OCI-LY1 (cell line): ENCODE measurements at regions not wholly inside any gene's neighbourhood (a gene's known extent, or its start where the extent isn't known, plus 50 kb on each side); places are given as distances from the start of the nearest gene placed in this dataset.

Experiments
- H2AFZ ChIP-seq: fragments of 200-600 bp; sonication (generic), shearing (Covaris generic); 2 replicates; pipeline ENCODE4 v1.6.0; 2014; ENCODE audit warnings: antibody characterized with exemption, mild to moderate bottlenecking, low read length
- H3F3A ChIP-seq: fragments of 200-600 bp; sonication (generic), shearing (Covaris generic); 2 replicates; pipeline ENCODE4 v1.6.0; 2014; ENCODE audit warnings: mild to moderate bottlenecking, antibody characterized with exemption, low read length, moderate library complexity; ENCODE audit not compliant: insufficient read depth
- H3K27ac ChIP-seq: fragments of 200-600 bp; sonication (generic); 2 replicates; pipeline ENCODE4 v1.5.1; 2014; ENCODE audit warnings: low read length, mixed run types, mild to moderate bottlenecking, low read depth; ENCODE audit not compliant: poor library complexity, severe bottlenecking
- H3K27me3 ChIP-seq: fragments of 200-600 bp; sonication (generic); 2 replicates; pipeline ENCODE4 v1.6.0; 2014; ENCODE audit warnings: antibody characterized with exemption, mild to moderate bottlenecking, low read length, moderate library complexity; ENCODE audit not compliant: insufficient read depth
- H3K36me3 ChIP-seq: fragments of 200-600 bp; sonication (generic); 2 replicates; pipeline ENCODE4 v1.6.1; 2014; ENCODE audit warnings: mild to moderate bottlenecking, antibody characterized with exemption, low read length, moderate library complexity, mixed read lengths; ENCODE audit not compliant: insufficient read depth
- H3K4me1 ChIP-seq: fragments of 200-600 bp; sonication (generic); 2 replicates; pipeline ENCODE4 v1.5.1; 2014; ENCODE audit warnings: mild to moderate bottlenecking, low read length, moderate library complexity; ENCODE audit not compliant: insufficient read depth, severe bottlenecking
- H3K4me2 ChIP-seq: fragments of 200-600 bp; sonication (generic), shearing (Covaris generic); 2 replicates; pipeline ENCODE4 v1.6.1; 2014; ENCODE audit warnings: low read length
- H3K4me3 ChIP-seq: fragments of 200-600 bp; sonication (generic); 2 replicates; pipeline ENCODE4 v1.5.1; 2014; ENCODE audit warnings: low read length, low read depth, mild to moderate bottlenecking, mixed read lengths; ENCODE audit not compliant: poor library complexity, severe bottlenecking
- H3K79me2 ChIP-seq: fragments of 200-600 bp; shearing (Covaris generic); 2 replicates; pipeline ENCODE4 v1.6.1; 2016; ENCODE audit warnings: mixed run types, low read length, mixed read lengths; ENCODE audit not compliant: insufficient read depth
- H3K9ac ChIP-seq: fragments of 200-600 bp; sonication (generic), shearing (Covaris generic); 2 replicates; pipeline ENCODE4 v1.6.1; 2014; ENCODE audit warnings: mild to moderate bottlenecking, low read length, mixed read lengths
- H3K9me2 ChIP-seq: fragments of 200-600 bp; sonication (generic), shearing (Covaris generic); 2 replicates; pipeline ENCODE4 v1.6.1; 2014; ENCODE audit warnings: low read depth, mild to moderate bottlenecking, low read length, mixed read lengths
- H3K9me3 ChIP-seq: fragments of 200-600 bp; shearing (Covaris generic); 2 replicates; pipeline ENCODE4 v1.6.1; 2014; ENCODE audit warnings: low read length, mixed read lengths
- H4K20me1 ChIP-seq: fragments of 200-600 bp; sonication (generic), shearing (Covaris generic); 2 replicates; pipeline ENCODE4 v1.6.0; 2016; ENCODE audit warnings: mild to moderate bottlenecking, low read length; ENCODE audit not compliant: insufficient read depth
- EZH2 ChIP-seq: fragments of 200-600 bp; sonication (generic), shearing (Covaris generic); IDR thresholded peaks from 2 replicates; pipeline ENCODE4 v1.8.0; 2017; ENCODE audit warnings: borderline replicate concordance, mixed run types, mild to moderate bottlenecking, antibody characterized with exemption, low read length, moderate library complexity, mixed read lengths
- TF ChIP-seq, protein P1 (sequence below): fragments of 200-600 bp; sonication (generic), shearing (Covaris generic); IDR thresholded peaks from 2 replicates; pipeline ENCODE4 v1.5.1; 2017; ENCODE audit warnings: mild to moderate bottlenecking, antibody characterized with exemption, low read length, moderate library complexity, mixed read lengths

DNA sequence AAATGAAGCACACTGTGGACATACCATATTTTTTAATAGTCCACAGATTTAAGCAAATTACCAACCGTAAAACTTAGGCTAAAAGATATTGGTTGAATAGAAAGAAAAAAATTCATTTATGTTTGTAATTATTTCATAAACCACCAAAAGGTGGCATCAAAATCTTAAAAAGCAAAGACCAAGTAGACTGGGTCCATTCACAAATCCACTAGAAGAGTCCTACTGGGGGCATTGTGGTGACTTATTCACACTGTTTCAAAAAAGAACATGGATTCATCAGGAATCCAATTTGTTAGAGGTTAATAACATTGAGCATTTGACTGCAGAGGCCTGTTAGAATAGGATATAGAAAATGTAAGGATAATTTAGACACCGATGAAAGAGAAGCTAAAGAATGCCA lies 194.9 kb upstream of the KYNU start:
- H3K4me2 ChIP-seq, result no peak overlapping the region
- no peaks in the 10 kb centered on the region for H3K9me2 ChIP-seq
- H3K79me2 ChIP-seq, result no peaks in the 10 kb centered on the region
- H3K4me1 ChIP-seq, result no peaks in the 10 kb centered on the region
- no peaks in the 10 kb centered on the region for H3F3A ChIP-seq
- no peaks in the 10 kb centered on the region for H3K27me3 ChIP-seq
- no peak overlapping the region for H3K4me3 ChIP-seq
- H3K27ac ChIP-seq, result no peak overlapping the region
- H2AFZ ChIP-seq, result no peak overlapping the region
- no peak overlapping the region for H3K9ac ChIP-seq
- no peaks in the 10 kb centered on the region for H4K20me1 ChIP-seq
- no peak for TF ChIP-seq EZH2
- TF ChIP-seq, protein P1, sequence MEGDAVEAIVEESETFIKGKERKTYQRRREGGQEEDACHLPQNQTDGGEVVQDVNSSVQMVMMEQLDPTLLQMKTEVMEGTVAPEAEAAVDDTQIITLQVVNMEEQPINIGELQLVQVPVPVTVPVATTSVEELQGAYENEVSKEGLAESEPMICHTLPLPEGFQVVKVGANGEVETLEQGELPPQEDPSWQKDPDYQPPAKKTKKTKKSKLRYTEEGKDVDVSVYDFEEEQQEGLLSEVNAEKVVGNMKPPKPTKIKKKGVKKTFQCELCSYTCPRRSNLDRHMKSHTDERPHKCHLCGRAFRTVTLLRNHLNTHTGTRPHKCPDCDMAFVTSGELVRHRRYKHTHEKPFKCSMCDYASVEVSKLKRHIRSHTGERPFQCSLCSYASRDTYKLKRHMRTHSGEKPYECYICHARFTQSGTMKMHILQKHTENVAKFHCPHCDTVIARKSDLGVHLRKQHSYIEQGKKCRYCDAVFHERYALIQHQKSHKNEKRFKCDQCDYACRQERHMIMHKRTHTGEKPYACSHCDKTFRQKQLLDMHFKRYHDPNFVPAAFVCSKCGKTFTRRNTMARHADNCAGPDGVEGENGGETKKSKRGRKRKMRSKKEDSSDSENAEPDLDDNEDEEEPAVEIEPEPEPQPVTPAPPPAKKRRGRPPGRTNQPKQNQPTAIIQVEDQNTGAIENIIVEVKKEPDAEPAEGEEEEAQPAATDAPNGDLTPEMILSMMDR, result no peak
- H3K36me3 ChIP-seq, result no peaks in the 10 kb centered on the region
- H3K9me3 ChIP-seq, result no peaks in the 10 kb centered on the region

DNA sequence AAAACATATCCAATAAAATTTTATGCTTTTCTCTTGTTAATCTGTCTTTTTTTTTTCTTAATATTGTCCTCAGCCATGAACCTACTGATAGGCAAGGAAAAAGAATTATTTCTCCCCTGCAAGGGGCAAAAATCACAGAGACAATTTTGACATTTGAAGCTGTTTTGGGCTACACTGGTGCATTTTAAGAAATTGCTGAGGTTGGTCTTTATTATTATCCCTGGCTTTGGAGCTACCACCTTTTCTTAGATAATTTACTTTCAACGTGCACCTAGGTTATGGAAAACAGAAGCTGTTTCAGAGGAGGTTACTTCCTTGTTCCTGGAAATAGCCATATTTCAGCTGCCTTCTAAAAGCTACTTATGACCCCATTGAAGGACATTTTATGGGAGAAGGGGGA lies 195.5 kb upstream of the KYNU start:
- H3K36me3 ChIP-seq, result no peaks in the 10 kb centered on the region
- H2AFZ ChIP-seq, result no peak overlapping the region
- TF ChIP-seq, protein P1, result no peak
- no peak for TF ChIP-seq EZH2
- no peaks in the 10 kb centered on the region for H3K9me3 ChIP-seq
- no peak overlapping the region for H3K4me2 ChIP-seq
- no peak overlapping the region for H3K27ac ChIP-seq
- H3K27me3 ChIP-seq, result no peaks in the 10 kb centered on the region
- no peak overlapping the region for H3K4me3 ChIP-seq
- no peaks in the 10 kb centered on the region for H3F3A ChIP-seq
- no peaks in the 10 kb centered on the region for H3K79me2 ChIP-seq
- no peak overlapping the region for H3K9ac ChIP-seq
- no peaks in the 10 kb centered on the region for H4K20me1 ChIP-seq
- H3K9me2 ChIP-seq, result no peaks in the 10 kb centered on the region
- H3K4me1 ChIP-seq, result no peaks in the 10 kb centered on the region

DNA sequence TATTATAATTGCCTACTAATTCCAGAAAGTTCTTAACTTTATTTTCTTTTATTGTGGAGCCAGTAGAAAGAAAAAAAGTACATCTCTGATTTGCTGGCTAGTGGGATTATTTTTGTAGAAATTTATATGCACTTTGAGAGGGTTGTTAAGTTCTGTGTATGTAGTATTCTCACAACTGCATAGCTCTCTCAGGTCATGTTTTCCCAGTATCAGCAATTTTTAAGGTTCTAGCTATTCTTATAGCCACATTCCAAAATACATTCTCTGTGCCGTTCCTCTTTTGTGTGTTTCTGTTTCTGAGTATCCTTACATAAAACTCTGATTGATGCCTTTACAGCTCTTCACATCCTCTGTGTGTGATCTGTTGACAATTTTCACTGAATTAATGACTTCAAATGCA lies 199.3 kb upstream of the KYNU start:
- TF ChIP-seq, protein P1, result no peak
- no peak for TF ChIP-seq EZH2
- Histone ChIP-seq H4K20me1 (no peaks in the 10 kb centered on the region), H3K36me3 (no peaks in the 10 kb centered on the region), H3K9me3 (no peaks in the 10 kb centered on the region), H3K9me2 (no peaks in the 10 kb centered on the region), H3F3A (no peaks in the 10 kb centered on the region), H3K9ac (no peak overlapping the region), H3K4me2 (no peak overlapping the region), H3K4me1 (no peaks in the 10 kb centered on the region), H3K79me2 (no peaks in the 10 kb centered on the region), H3K4me3 (no peak overlapping the region), H3K27ac (no peak overlapping the region), H2AFZ (no peak overlapping the region), H3K27me3 (no peaks in the 10 kb centered on the region)
